HG02763 (cell line): ENCODE measurements at regions not wholly inside any gene's neighbourhood (a gene's known extent, or its start where the extent isn't known, plus 50 kb on each side); places are given as distances from the start of the nearest gene placed in this dataset.

Experiments
- ATAC-seq: cut with Tn5 transposase; IDR thresholded peaks from one replicate; pipeline ENCODE4 v1.9.1; 2021; ENCODE audit warnings: mild to moderate bottlenecking, moderate library complexity; ENCODE audit not compliant: unreplicated experiment

- no peak for ATAC-seq
Observed at GRCh38 chr21:24935991-24936390, 671.3 kb downstream of the MRPL39 start.

- ATAC-seq: no peak
Observed at GRCh38 chr21:24910591-24910990, 696.7 kb downstream of the MRPL39 start.

DNA sequence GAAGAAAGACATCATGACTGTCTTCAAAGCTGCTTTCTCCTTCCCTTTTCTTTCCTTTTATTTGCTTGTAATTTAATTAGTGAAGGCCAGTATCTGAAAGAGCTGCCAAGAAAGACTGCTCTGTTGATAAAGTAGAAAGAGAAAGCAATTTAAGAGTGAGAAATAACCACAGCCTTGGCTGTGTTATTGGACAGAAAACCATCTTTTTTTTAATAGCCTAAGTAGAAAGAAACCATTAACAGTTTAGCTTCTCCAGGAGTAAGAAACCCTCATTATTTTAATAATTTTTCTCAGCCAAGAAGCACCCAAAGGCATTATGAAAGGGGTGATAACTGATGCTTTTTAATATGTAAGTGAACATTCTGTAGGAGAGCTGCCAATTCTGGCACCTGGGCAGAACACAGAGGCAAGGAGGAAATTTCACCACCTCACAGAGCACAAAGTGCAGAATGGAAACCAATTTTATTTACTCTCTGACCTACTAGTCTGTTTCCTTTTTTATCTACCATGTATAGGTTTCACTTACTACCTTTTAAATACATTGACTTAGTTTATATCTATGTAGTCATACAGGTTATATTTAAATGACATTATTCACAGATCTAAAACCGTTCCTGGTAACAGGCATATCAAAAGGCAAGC is 703.2 kb downstream of the MRPL39 start:
- peak; percentile 70 for ATAC-seq

- ATAC-seq: peak; percentile 52
Observed at GRCh38 chr21:24899138-24899537, 708.1 kb downstream of the MRPL39 start.

DNA sequence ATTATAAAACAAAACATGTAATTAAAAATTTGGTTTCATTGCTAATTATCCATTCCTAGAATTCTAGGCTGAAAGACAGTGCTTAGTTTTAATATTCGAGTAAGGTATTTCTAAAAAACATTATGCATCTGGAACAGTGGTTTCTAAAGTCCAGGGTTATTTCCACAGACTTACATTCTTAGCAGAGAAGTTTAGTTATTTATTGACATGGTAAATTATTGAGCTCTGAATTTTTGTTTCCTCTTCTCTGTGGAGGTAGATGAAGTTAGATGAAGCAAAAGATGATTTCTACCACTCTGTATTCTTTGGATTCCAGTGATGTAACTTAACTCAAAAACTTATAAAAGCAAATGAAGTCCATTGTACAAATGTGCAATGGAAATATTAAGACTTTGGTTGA is 709.4 kb downstream of the MRPL39 start:
- ATAC-seq: peak; percentile 43

GRCh38 chr21:24896735-24897124 is 710.6 kb downstream of the MRPL39 start:
- no peak for ATAC-seq

DNA sequence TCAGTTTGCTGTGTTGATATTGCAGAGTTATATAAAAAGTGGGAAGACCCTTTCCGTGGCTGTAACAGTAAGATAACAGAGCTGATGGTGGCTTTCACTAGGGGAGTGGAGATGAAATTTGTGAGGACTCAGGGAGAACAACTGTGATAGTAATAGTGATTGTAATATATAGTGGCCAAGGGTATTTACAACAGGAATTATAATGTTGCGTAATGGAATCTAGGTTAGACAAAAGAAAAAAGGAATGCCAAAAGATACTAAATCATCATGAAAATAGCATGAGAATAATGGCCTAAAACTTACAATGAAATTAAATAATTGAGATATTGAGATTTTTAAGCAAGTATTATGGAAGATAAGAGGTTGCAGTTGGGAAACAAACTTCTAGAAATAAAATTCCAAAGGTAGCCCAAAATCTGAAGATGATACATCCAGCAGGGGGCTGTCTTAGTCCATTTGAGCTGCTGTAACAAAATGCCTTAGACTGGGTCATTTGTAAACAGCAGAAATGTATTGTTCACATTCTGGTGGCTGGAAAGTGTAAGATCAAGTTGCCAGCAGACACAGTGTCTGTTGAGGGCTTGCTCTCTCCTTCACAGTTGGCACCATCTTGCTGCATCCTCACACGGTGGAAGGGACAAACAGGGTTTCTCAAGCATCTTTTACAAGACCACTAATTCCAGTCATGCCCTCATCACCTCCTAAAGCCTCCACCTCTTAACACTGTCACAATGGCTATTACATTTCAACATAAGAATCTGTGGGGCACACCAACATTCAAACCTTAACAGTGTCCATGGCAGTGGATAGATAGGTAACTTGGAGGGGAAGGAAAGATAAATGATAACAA is 711.2 kb downstream of the MRPL39 start:
- ATAC-seq: peak; percentile 78

DNA sequence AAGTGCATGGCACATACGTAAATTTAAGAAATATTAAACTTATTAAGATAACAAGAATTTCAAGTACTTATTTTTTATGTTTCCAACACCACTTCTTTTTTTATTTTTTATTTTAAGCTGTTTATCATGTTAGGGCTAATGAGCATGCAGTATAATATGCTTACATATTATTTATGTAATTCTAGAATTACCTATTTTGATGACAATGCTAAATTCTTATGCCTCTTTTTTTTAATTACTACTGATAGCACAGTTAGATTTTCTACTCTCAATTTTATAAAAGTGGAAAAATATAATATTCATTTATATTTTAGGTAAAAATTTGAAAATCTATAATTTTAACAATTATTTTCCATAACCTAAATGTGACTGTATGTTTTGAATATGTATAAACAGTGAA is 713.0 kb downstream of the MRPL39 start:
- ATAC-seq: no peak

GRCh38 chr21:24890021-24890420 is 717.3 kb downstream of the MRPL39 start:
- no peak for ATAC-seq

DNA sequence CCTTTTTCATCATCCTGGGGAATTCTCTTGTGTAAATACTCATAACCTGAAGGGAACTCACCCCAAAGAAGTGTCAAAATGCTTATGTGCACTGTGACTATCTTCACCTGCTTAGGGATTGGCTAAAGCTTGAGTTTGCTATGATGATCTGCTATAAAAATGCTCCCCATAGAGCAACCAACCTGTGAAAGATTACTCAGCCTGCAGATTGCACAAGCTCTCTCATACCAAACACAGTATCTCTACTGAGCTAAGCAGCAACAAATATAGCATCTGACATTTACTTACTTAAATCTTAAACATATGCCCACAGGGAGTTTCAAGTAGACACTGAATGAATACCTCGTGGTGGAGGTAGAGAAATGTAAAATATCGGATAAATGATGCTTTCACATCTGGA is 725.8 kb downstream of the MRPL39 start:
- no peak for ATAC-seq

- ATAC-seq: no peak
Observed at GRCh38 chr21:24870633-24871032, 736.6 kb downstream of the MRPL39 start.

DNA sequence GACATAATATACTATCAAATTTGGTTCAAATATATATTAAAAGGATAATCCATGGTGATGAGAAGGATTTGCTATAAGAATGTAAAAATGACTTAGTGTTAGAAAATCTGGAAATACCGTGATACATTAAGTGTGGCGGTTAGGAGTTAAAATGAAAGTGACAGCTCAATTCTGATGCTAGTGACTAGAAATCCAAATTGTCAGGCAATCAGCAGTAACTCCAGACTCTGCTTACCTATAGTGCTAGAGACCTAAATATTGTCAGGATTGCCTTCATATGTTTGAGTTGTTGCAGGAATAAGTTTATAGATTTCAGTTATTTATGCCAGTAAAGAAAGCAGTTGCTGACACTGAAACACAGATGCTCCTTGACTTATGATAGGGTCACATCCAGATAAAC is 737.4 kb downstream of the MRPL39 start:
- no peak for ATAC-seq

DNA sequence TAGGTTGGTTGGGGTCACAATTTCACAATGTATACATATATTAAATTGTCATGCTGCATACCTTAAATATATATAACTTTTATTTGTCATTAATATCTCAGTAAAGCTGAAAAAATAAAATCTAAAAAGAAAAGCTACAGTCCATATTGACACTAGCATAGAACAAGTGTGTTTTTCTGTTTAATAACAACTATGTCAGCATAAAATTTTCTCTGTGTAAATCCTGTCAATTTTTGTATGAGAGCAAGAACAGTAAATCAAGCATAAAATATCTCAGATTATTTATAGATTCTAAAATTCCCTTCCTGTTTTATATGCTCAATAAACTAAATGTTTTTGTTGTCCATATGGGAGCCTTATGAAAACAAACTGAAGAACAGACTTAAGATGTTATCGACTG is 739.2 kb downstream of the MRPL39 start:
- ATAC-seq: no peak

DNA sequence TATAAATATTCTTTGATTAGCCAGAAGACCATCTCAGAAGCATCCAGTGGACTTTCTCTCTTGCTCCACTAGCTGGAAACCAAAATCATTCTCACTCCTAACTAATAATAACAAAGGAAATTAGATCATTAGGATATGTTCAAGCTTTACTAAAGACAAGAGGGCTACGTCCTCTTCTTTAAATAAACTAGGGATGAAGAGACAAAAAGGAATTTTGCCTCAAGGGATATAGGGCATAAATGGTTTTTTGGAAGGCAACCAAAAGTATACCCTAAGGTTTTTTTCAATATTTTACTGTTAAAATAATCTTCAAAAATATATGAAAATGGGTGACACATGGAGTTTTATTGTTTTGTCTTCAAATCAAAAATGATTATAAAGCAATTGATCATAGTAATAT is 745.8 kb downstream of the MRPL39 start:
- no peak for ATAC-seq

DNA sequence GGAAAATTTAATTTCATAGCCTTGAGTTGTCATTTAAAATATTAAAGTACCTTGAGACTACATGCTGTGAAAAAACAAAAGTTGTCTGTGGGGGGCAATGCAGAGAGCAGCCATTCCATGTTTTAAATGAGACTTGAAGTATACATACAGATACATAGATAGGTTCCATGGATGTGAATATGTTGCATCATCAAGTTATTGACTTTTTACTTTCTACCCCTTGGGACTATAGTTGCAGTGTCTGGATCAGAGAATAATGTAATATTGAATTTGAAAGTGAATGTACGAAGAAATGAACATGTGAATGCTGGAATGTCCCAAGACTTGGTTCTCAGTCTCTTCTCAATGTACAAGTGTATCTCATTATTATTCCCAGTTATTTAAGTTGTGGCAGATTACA is 751.0 kb downstream of the MRPL39 start:
- no peak for ATAC-seq

DNA sequence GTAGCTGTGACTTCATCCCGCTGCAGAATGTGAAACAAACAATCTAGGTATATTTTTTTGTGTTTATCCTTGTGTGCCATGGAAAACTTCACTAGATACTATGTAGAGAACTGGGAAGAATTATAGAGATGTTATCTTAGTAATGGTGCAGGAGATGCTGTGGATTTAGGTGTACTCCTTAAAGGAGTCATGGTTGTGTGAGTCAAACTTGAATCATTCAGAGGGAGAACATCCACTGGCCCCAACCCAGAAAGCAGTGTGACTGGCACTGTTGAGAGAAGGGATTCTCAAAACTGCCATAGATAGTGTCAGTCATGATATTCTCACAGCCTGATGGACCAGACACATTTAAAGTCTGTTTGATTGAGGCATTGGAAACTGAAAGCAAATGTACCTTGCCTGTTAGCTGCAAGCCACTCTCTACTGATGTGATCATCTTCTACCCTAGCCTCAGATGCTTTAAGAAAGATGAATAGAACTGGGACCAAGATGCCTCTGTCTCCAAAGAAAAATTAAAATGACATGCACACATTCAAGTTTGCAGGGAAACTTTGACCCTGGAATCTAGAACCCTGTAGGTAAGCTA is 754.6 kb downstream of the MRPL39 start:
- ATAC-seq: no peak

DNA sequence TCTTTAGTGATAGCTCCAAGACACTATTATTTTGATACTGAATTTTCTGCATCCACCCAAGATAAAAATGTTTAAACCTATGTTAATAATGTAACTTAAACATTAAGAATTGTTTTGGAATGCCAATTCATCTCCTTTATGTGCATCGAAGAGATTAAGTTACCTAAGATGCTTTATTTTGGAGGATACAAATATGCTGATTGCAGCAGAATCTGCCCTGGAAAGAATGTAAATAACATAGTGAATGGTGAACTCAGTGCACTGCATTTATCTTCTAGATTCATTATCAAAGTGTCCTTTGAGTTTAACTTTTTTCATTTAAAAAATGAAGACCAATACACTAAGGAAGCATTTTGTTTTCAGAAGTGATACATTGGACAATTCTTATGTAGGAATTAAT is 757.2 kb downstream of the MRPL39 start:
- ATAC-seq: no peak

- no peak for ATAC-seq
Observed at GRCh38 chr21:24844671-24845070, 762.6 kb downstream of the MRPL39 start.

- no peak for ATAC-seq
Observed at GRCh38 chr21:24840287-24840686, 767.0 kb downstream of the MRPL39 start.

- no peak for ATAC-seq
Observed at GRCh38 chr21:24832961-24833360, 774.3 kb downstream of the MRPL39 start.

DNA sequence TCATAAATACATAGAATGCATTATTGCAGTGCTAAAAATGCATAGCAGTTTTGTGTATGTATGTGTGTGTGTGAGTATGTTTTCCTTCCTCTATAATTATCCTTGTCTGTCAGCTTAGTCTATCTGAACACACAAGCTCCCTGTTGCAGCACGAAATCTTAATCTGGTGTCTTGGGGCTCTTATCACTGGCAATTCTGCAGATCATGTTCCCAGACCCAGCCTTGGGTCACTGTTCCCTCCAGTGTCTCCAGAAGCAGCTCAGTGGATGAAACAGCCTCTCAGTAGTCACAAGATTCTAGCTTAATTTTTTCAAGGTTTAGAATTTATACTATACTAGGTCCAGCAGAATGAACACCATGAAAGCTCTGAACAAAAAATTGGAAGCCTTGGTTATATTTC is 777.9 kb downstream of the MRPL39 start:
- no peak for ATAC-seq

DNA sequence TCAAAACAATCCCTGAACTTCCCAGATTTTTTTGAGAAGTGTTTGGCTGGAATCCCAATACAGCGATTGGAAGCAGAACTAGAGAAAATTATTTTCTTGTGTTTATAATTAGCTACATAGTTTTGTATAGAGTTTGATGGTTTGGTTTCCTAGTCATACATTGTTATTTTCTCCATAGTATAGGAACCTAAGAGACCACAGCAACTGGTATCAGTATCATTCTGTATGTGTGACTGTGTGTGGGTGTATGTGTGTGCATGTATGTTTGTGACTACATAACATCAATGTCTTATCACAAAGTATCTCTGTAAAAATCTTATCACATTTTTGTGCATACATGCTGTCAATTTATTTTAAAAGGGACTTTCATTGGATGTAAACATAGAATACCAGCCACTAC is 780.5 kb downstream of the MRPL39 start:
- no peak for ATAC-seq
